ENCODE measurements at regions not wholly inside any gene's neighbourhood (a gene's known extent, or its start where the extent isn't known, plus 50 kb on each side); places are given as distances from the start of the nearest gene placed in this dataset.

DNA sequence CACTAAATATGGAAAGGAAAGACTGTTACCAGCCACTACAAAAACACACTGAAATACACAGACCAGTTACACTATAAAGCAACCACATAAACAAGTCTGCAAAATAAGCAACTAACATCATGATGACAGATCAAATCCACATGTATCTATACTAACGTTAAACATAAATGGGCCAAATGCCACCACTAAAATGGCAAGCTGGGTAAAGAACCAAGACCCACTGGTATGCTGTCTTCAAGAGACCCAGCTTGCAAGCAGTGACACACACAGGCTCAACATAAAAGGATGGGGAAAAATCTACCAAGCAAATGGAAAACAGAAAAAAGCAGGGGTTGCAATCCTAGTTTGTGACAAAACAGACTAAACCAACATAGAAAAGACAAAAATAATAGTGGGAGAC, 260.9 kb upstream of the SSTR1 start:
- intact Hi-C loops (cut with micrococcal nuclease) = no loop called here
- Histone ChIP-seq H3K79me2 (ENCODE audit: control insufficient read depth, insufficient read depth, low read length) (no peaks in the 10 kb centered on the region), H3K27me3 (ENCODE audit: control insufficient read depth in 2 of 2, insufficient read depth in 2 of 2, low read length in 2 of 2) (no peaks in the 10 kb centered on the region), H2AFZ (ENCODE audit: low read depth, low read length) (no peak overlapping the region), H3K36me3 (ENCODE audit: control insufficient read depth in 2 of 2, extremely low read depth in 1 of 2, insufficient read depth in 2 of 2, low read length in 2 of 2) (no peaks in the 10 kb centered on the region), H3K4me3 (replicated peaks in 1 of 3; ENCODE audit: insufficient read depth in 1 of 3, low read depth in 1 of 3, low read length in 3 of 3) (no peak overlapping the region), H3K9me3 (replicated peaks; ENCODE audit: control insufficient read depth, insufficient read depth, low read length) (no peaks in the 10 kb centered on the region), H3K4me1 (ENCODE audit: control insufficient read depth, extremely low read depth, insufficient read depth, low read length) (no peaks in the 10 kb centered on the region), H3K9me1 (replicated peaks; ENCODE audit: control insufficient read depth, extremely low read depth, insufficient read depth, low read length) (no peaks in the 10 kb centered on the region), H3K4me2 (ENCODE audit: insufficient read depth, low read length) (no peak overlapping the region), H3K9ac (replicated peaks; ENCODE audit: extremely low read depth, insufficient read depth, low read length) (no peak overlapping the region), H3K27ac (ENCODE audit: insufficient read depth, low read depth, low read length) (no peak overlapping the region), H4K20me1 (replicated peaks; ENCODE audit: control insufficient read depth, extremely low read depth, insufficient read depth, low read length) (no peaks in the 10 kb centered on the region)
- dilution Hi-C loops (cut with MboI; ENCODE audit: extremely low pct_ligation_motif_present, low sequenced_read_pairs) = no loop called here
- BruUV-seq (replicated peaks) = no TSS peak
- TF ChIP-seq FOS (IDR thresholded peaks at IDR 0.05; ENCODE audit: borderline replicate concordance, insufficient read depth, low read length) (no peak), GATA2 (IDR thresholded peaks at IDR 0.05; ENCODE audit: insufficient read depth, insufficient read length, low read depth, low read length) (no peak), MYC (IDR thresholded peaks at IDR 0.05; ENCODE audit: low read depth, low read length) (no peak), POLR2A (IDR thresholded peaks at IDR 0.05; ENCODE audit: low read depth, low read length) (no peak), POLR2AphosphoS5 (IDR thresholded peaks at IDR 0.05; ENCODE audit: insufficient read depth, low read depth, low read length) (no peak), JUN (IDR thresholded peaks at IDR 0.05; ENCODE audit: borderline replicate concordance, insufficient read depth, insufficient read length, low read depth) (no peak), EZH2 (IDR thresholded peaks at IDR 0.05; ENCODE audit: borderline replicate concordance, low read depth, low read length, severe bottlenecking) (no peak)
- TF ChIP-seq, protein P1, sequence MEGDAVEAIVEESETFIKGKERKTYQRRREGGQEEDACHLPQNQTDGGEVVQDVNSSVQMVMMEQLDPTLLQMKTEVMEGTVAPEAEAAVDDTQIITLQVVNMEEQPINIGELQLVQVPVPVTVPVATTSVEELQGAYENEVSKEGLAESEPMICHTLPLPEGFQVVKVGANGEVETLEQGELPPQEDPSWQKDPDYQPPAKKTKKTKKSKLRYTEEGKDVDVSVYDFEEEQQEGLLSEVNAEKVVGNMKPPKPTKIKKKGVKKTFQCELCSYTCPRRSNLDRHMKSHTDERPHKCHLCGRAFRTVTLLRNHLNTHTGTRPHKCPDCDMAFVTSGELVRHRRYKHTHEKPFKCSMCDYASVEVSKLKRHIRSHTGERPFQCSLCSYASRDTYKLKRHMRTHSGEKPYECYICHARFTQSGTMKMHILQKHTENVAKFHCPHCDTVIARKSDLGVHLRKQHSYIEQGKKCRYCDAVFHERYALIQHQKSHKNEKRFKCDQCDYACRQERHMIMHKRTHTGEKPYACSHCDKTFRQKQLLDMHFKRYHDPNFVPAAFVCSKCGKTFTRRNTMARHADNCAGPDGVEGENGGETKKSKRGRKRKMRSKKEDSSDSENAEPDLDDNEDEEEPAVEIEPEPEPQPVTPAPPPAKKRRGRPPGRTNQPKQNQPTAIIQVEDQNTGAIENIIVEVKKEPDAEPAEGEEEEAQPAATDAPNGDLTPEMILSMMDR (IDR thresholded peaks at IDR 0.05; ENCODE audit: extremely low read depth in 1 of 2, insufficient read depth in 1 of 2, low read depth in 1 of 2, low read length in 2 of 2) = no peak
- TF ChIP-seq, protein P2, sequence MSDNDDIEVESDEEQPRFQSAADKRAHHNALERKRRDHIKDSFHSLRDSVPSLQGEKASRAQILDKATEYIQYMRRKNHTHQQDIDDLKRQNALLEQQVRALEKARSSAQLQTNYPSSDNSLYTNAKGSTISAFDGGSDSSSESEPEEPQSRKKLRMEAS (IDR thresholded peaks at IDR 0.05; ENCODE audit: insufficient read depth, insufficient read length) = no peak
- CTCF ChIA-PET = interaction anchor here (1.2 kb wide), 1 partner anchor 10 kb away, joined by 4 read pairs; no protein-coding TSS in a partner anchor
- POLR2A ChIA-PET = no interaction called here
- DNase-seq (ENCODE audit: low read depth, low spot score) = no peak
- no peak for FAIRE-seq
